GM19328 (cell line): ENCODE measurements at regions not wholly inside any gene's neighbourhood (a gene's known extent, or its start where the extent isn't known, plus 50 kb on each side); places are given as distances from the start of the nearest gene placed in this dataset.
"Not testable (repeated sequence)": the region's sequence is repeated elsewhere in the genome, so short reads cannot be mapped to it uniquely, and the experiment has no call there.

ENCODE experiments used
- ATAC-seq: cut with Tn5 transposase; IDR thresholded peaks from one replicate; pipeline ENCODE4 v1.9.1; 2021; ENCODE audit warnings: mild to moderate bottlenecking, moderate library complexity; ENCODE audit not compliant: unreplicated experiment

GRCh38 chr12:78489990-78490389 lies 374.6 kb upstream of the SYT1 start:
- no peak for ATAC-seq

GRCh38 chr12:78490861-78491260 lies 373.7 kb upstream of the SYT1 start:
- ATAC-seq, result no peak

GRCh38 chr12:78494911-78495310 lies 369.7 kb upstream of the SYT1 start:
- no peak for ATAC-seq

GRCh38 chr12:78501825-78502224 lies 362.7 kb upstream of the SYT1 start:
- no peak for ATAC-seq

- no peak for ATAC-seq
Measured at GRCh38 chr12:78519422-78519821, 345.2 kb upstream of the SYT1 start.

DNA sequence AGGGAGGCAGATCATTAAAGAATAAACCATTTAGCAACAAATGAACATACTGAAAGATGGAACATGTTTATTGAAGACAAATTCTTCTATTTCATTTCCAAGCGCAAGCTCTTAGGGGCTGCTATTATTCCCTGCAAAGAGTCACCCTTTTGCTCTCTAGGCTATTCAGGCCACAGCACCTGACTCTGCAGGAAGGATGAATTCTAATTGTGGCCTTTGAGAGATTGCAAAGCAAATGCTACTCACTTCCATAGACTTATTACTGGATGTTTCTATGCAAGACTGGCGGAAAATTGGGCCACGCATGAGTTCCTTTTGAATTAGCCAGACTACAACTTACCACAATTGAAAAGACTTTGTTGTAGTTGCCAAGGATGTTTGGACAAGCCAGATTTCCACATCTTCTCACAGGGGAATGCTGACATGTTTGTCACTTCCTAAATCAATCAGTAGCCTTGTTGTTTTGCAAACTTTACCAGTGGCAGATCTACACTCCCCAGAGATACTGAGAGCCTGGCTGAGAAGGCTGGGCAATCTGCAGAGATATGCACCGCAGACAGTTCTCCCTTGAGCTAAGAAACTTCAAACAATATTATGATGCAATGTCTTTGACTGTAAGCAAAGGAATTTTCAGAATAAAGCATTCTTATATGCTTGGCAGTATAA lies 334.3 kb upstream of the SYT1 start:
- ATAC-seq, result no peak

DNA sequence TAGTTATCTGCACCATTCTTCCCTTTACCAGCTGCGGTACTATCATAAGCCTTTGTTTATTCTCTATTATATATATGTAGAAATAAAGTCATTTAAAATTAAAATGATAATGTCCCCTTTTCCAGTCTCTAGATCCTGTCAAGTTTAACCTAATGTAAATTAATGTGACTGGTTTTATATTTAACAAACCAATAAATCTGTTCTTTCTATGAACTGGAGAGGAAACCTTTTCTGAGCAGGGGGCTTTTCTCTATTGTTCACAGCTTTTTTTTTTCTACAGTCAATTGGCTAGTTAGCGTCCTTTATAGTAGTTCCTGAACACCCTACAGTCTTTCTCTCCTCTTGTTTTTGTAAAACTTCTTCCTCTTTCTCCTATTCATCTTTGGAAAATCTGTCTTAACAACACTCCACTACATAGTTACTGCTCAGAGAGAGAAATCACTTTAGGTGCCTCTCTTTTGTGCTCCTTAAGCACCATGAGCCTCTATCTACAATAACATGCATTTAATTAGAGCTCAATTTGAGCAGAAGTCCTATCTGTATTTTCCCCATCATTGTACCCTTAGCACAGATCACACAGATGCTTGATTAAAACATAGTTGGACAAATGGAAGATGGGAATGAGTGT lies 332.6 kb upstream of the SYT1 start:
- ATAC-seq, result no peak

DNA sequence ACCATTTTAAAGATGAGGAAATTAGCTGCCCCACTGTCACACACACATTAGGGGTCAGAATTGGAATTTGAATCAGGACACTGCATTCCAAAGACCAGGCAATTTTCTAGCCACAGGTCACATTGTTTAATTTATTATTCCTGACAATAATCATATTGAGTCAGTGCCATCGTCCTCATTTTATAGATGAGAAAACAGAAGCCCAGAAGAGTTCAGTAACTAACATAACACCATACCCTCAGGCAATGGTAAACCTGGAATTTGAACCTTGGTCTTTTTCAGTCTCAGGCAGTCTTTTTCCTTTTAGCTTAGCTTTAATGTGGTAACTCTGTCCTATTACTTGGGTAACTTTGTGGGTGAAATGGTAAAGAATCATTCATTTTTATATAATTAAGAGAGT lies 330.3 kb upstream of the SYT1 start:
- no peak for ATAC-seq

DNA sequence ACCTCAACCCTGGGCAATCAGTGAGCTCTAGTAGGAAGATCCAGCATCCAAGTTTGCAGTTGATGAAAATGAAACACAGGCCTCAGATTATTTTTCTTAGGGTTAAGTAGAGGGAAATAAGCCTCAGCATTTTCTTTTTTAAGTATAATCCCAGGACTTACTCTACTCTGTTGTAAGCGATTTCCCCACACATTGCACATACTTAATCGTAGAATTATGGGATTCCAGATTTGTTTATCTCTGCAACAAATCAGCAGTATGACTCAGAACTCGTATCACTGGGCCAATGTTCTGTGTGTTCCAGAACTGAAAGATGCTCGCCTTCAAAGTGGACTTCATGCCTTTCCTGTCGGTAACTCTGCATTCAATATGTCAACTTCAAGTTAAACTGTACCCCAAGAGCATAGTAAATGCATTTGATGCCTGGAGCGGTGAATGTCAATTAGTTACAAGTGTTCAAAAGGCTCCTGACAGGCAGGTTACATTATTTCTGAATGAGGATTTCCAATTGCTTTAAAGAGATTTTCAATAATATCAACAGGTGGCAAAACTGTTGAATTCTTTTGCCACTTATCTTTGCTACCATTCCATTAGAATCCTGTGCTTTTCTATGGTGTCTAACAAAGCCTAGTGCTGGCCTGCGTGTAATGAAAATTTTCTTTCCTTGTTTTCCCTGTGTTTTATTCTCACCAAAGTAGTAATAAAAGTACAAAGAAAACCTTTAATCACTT lies 323.8 kb upstream of the SYT1 start:
- ATAC-seq, result no peak

DNA sequence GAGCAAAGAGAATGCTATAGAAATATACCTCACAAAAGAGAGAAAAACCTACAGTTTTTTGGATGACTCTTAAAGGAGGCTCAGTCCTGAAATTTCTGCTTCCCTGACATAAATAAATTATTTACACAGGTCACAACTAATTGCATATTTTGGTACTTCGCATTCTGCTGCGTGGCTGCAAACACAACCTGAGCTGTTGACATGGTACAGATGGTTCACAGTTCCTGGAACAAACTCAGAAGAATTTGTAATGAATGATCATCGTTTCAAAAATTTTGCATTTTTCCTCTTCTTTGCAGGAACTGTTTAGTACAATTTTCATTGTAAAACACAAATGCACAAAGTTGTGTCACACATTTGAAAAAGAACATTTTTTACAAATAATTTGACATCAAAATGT lies 313.7 kb upstream of the SYT1 start:
- no peak for ATAC-seq

GRCh38 chr12:78555802-78556201 lies 308.8 kb upstream of the SYT1 start:
- ATAC-seq, result no peak

GRCh38 chr12:78556651-78557050 lies 307.9 kb upstream of the SYT1 start:
- no peak for ATAC-seq

DNA sequence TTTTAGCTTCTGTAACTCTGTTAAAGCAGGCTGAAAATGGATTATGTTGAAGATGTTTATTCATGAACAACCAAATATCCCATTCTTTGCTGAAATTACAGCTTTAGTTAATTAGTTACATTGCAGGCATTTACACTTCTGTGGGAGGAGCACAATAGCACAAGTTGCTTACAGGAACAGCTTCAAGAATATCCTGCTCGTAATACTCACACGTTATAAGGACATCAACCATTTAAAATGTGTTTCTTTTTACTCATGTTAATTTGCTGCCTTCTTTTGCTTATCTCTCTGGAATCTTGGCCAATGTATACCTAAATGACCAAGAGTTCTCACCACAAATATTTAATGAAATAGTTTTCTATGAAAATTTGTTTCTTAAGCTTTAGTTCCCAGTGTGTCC lies 305.2 kb upstream of the SYT1 start:
- ATAC-seq, result no peak

GRCh38 chr12:78559886-78560285 lies 304.7 kb upstream of the SYT1 start:
- no peak for ATAC-seq

- ATAC-seq, result no peak
Measured at GRCh38 chr12:78560633-78561032, 303.9 kb upstream of the SYT1 start.

DNA sequence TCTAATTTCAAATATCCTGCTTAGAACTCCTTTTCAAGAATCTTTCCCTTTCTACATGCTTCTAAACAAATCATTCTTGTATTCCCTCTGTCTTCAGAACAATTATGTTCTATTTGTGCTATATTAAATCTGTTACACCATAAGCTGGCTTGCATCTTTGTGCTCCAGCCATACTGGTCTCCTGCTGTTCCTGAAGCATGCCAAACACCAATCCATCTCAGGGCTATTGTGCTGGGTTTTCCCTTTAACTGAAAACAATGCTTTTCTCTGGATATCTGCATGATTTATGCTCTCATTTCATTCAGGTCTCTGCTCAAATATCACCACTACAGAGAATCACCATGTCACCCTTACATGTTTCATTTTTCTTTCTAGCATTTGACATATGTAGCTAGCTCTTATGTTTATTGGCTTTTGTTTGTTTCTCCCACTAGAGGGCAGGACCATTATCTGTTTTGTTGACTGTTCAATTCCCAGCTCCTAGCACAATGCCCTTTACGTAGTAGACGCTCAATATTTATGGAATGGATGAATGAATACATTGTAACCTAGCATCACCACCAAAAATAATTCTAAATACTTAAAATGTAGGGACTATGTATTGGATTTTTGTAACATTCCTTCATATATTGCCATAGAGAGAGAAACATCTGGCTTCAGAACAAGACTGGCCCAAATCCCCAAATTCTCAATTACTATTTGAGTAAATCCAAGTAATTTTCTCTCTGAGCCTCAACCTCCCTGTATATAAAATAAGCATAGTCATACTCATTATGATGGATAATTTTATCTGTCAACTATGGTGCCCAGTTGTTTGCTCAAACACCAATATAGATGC lies 302.0 kb upstream of the SYT1 start:
- ATAC-seq, result no peak

DNA sequence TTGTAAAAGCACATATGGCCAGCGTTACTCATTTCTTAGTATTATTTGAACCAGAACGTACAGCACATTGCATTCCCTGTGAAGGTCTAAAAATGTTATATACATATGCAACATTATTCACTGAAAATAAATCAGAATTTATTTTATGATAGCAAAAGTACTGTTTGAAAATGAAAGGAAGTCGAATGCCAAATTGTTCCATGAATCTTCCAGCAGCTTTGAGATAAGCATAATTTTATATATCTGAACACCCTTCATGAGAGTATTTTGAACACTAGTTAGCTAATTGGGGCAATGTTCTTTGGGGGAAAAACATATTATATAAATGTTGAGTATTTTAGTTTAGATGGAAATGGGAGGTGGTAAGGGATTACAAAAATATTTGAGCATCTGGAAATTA lies 300.7 kb upstream of the SYT1 start:
- no peak for ATAC-seq

GRCh38 chr12:78566456-78566855 lies 298.1 kb upstream of the SYT1 start:
- ATAC-seq, result no peak

DNA sequence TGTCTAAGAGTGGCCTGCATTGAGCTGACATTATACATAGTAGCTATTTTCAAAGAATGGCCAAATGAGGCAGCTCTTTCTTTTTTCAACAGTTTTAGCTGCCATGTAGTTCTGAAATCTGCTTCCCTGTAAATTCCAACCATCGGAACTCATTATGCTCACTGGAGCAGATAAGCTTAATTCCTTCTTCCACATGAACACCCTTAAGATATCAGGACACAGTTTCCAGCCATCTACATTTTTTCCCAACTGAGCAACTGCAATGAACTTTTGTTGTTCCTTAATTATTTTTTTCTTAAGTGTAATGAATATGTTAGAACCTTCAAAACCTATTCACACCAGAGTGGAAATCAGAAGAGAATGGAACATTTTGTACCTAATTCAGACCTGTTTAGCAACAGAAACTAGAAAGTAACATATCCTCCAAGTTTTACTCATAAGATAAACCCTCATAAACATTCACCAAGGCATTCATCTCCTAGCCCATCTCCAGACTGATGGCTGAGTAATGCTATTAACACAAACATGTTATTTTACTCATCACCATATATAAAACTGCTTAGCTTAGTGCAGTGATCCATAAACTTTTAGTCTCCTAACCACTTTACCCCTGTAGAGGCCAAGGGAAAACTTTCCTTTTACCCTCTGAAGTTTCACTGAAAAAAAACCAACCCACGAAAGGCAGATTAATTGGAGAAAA lies 296.1 kb upstream of the SYT1 start:
- no peak for ATAC-seq

- ATAC-seq, result no peak
Measured at GRCh38 chr12:78571953-78572352, 292.6 kb upstream of the SYT1 start.

DNA sequence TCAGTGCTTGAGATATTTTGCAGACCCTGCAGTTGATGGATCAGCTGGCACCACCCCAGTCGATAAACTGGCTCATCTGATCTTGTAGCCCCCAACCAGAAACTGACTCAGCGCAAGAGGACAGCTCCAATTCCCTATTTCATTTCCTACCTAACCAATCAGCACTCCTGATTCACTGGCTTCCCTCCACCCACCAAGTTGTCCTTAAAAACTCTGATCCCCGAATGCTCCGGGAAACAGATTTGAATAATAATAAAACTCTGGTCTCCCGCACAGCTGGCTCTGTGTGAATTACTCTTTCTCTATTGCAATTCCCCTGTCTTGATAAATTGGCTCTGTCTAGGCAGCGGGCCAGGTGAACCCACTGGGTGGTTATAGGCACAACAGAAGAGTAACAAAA lies 289.4 kb upstream of the SYT1 start:
- not testable (repeated sequence) for ATAC-seq
